ENCODE measurements at regions not wholly inside any gene's neighbourhood (a gene's known extent, or its start where the extent isn't known, plus 50 kb on each side); places are given as distances from the start of the nearest gene placed in this dataset.

GRCh38 chr12:97837401-97837800 lies 374.8 kb downstream of the RMST start:
- TF ChIP-seq USF2 (CRISPR knock-in tag; IDR thresholded peaks at IDR 0.05), result no peak
- TF ChIP-seq TCFL5 (CRISPR knock-in tag; conservative IDR thresholded peaks at IDR 0.05), result no peak
- no peak for TF ChIP-seq HNRNPK (IDR thresholded peaks at IDR 0.05; ENCODE audit: low read depth, low read length, poor library complexity, severe bottlenecking)
- TF ChIP-seq ZNF121 (CRISPR knock-in tag; conservative IDR thresholded peaks at IDR 0.05), result no peak

Measured in K562 (cell line).